HepG2 (cell line): ENCODE measurements at regions not wholly inside any gene's neighbourhood (a gene's known extent, or its start where the extent isn't known, plus 50 kb on each side); places are given as distances from the start of the nearest gene placed in this dataset.

Experiments
- ATAC-seq: fragments of 200-7000 bp; cut with Tn5 transposase; 3 replicates; pipeline ENCODE4 v1.9.1; 2020; ENCODE audit warnings: mild to moderate bottlenecking, moderate library complexity
- BruUV-seq: library from RNA; stranded (reverse); fragments of 400-500 nt; replicated peaks from 2 replicates; lab custom pipeline; 2021; lab: Mats Ljungman, UMichigan
- CTCF ChIA-PET: fragments of 300-600 bp; formaldehyde crosslinking; extraction: SDS; loops from one replicate; lab custom pipeline; 2021; ENCODE audit warnings: low total read pairs, inconsistent platforms, low intra/inter-chr PET ratio; lab: Yijun Ruan, JAX
- POLR2A ChIA-PET: fragments of 350-600 bp; sonication (Branson Sonifier 250); formaldehyde crosslinking; loops from one replicate; lab custom pipeline; 2020; ENCODE audit warnings: antibody characterized with exemption, inconsistent platforms; lab: Yijun Ruan, JAX
- DNase-seq: peaks from one replicate; pipeline ENCODE4 v3.0.0-alpha.2; 2015; ENCODE audit warnings: low spot score
- FAIRE-seq: peaks from 3 replicates; lab custom pipeline; 2011; peaks lifted over from hg19 to GRCh38; lab: Jason Lieb, UNC
- H2AFZ ChIP-seq: one replicate; pipeline ENCODE4 v1.6.1; 2011; ENCODE audit warnings: low read length, inconsistent platforms
- H3K27ac ChIP-seq: fragments of 300-600 bp; 3 replicates; pipeline ENCODE4 v1.8.0; 2011; ENCODE audit warnings: mixed run types, mild to moderate bottlenecking, mixed read lengths, low read length, inconsistent platforms; ENCODE audit not compliant: insufficient read depth; ENCODE audit errors: extremely low read length
- H3K27me3 ChIP-seq, 2 experiments: fragments of 200-600 bp in 1 of 2; 2 replicates in 1 of 2; 3 replicates in 1 of 2; pipeline versions ENCODE4 v1.6.0 to v1.8.0; 2011; ENCODE audit warnings: low read length in 2 of 2, mild to moderate bottlenecking in 2 of 2, moderate library complexity in 2 of 2, inconsistent platforms in 1 of 2; ENCODE audit not compliant: insufficient read depth in 2 of 2, control insufficient read depth in 1 of 2
- H3K36me3 ChIP-seq, 2 experiments: fragments of 200-600 bp in 1 of 2; replicated peaks in 1 of 2; 2 replicates in 1 of 2; 3 replicates in 1 of 2; pipeline versions ENCODE4 v1.5.1 to v1.8.0; 2011; ENCODE audit warnings: low read length in 2 of 2, inconsistent platforms in 1 of 2; ENCODE audit not compliant: insufficient read depth in 2 of 2, control insufficient read depth in 1 of 2
- H3K4me1 ChIP-seq: 2 replicates; pipeline ENCODE4 v1.5.1; 2012; ENCODE audit warnings: low read length, inconsistent platforms; ENCODE audit not compliant: insufficient read depth
- H3K4me2 ChIP-seq: 2 replicates; pipeline ENCODE4 v1.6.0; 2011; ENCODE audit warnings: low read depth, low read length, inconsistent platforms
- H3K4me3 ChIP-seq, 3 experiments: fragments of 200-600 bp in 1 of 3; sonication (generic), shearing (Covaris generic) in 1 of 3; replicated peaks in 1 of 3; 2 replicates each; pipeline ENCODE4 v1.5.1; 2011 to 2016; ENCODE audit warnings: low read length in 3 of 3, inconsistent platforms in 2 of 3, low read depth in 2 of 3, mild to moderate bottlenecking in 2 of 3, control low read depth in 1 of 3, mixed read lengths in 1 of 3; ENCODE audit not compliant: insufficient read depth in 1 of 3
- H3K79me2 ChIP-seq: one replicate; pipeline ENCODE4 v1.6.1; 2011; ENCODE audit warnings: low read length, inconsistent platforms; ENCODE audit not compliant: insufficient read depth
- H3K9ac ChIP-seq: 2 replicates; pipeline ENCODE4 v1.6.0; 2011; ENCODE audit warnings: mild to moderate bottlenecking, low read depth, low read length, inconsistent platforms; ENCODE audit not compliant: insufficient read depth
- H3K9me3 ChIP-seq: 2 replicates; pipeline ENCODE4 v1.5.1; 2012; ENCODE audit warnings: mild to moderate bottlenecking, low read length
- H4K20me1 ChIP-seq: 2 replicates; pipeline ENCODE4 v1.6.0; 2011; ENCODE audit warnings: inconsistent platforms, mild to moderate bottlenecking, low read length, moderate library complexity; ENCODE audit not compliant: insufficient read depth
- GATA4 ChIP-seq: sonication (generic); IDR thresholded peaks from 2 replicates; pipeline ENCODE4 v1.6.1; 2016; ENCODE audit warnings: antibody characterized with exemption, low read depth, borderline replicate concordance
- HCFC1 ChIP-seq: fragments of 150-350 bp; IDR thresholded peaks from 2 replicates; pipeline ENCODE4 v1.6.1; 2014; ENCODE audit warnings: low read depth, low read length
- MEIS1 ChIP-seq: sonication (generic); formaldehyde crosslinking; IDR thresholded peaks from 2 replicates; pipeline ENCODE4 v1.9.0; 2021; ENCODE audit warnings: mild to moderate bottlenecking, missing genetic modification reagents, moderate library complexity, borderline replicate concordance
- MXD4 ChIP-seq: IDR thresholded peaks from 2 replicates; pipeline ENCODE4 v1.6.1; 2016; ENCODE audit warnings: mild to moderate bottlenecking, missing biosample characterization, missing genetic modification reagents
- ZNF3 ChIP-seq: IDR thresholded peaks from 2 replicates; pipeline ENCODE4 v1.7.0; 2017; ENCODE audit warnings: inconsistent platforms
- ZNF569 ChIP-seq: sonication (generic); formaldehyde crosslinking; IDR thresholded peaks from 2 replicates; pipeline ENCODE4 v1.5.0; 2020; ENCODE audit warnings: mild to moderate bottlenecking, missing genetic modification reagents, moderate library complexity, borderline replicate concordance
- ZNF891 ChIP-seq: sonication (generic); formaldehyde crosslinking; IDR thresholded peaks from 2 replicates; pipeline ENCODE4 v1.5.0; 2020; ENCODE audit warnings: mild to moderate bottlenecking, missing genetic modification reagents
- WGBS: methylation state at CpG from one replicate; pipeline ENCODE4 v1.1.6; 2017; ENCODE audit warnings: low lambda C conversion rate; 5-methylcytosine and 5-hydroxymethylcytosine counted together
- in situ Hi-C: cut with HindIII; loops from 2 replicates; pipeline ENCODE4 v1.10.0; 2017; ENCODE audit warnings: low pct_unique_long_range_greater_than_20kb; ENCODE audit not compliant: extremely low pct_ligation_motif_present
- intact Hi-C: fragments of 100-400 bp; cut with micrococcal nuclease; formaldehyde crosslinking; loops from one replicate; pipeline ENCODE4 v1.10.0; 2022; ENCODE audit not compliant: unreplicated experiment
- TF ChIP-seq, protein P1 (sequence below): conservative IDR thresholded peaks from 2 replicates; pipeline ENCODE4 v1.6.1; 2018; ENCODE audit warnings: missing genetic modification reagents

DNA sequence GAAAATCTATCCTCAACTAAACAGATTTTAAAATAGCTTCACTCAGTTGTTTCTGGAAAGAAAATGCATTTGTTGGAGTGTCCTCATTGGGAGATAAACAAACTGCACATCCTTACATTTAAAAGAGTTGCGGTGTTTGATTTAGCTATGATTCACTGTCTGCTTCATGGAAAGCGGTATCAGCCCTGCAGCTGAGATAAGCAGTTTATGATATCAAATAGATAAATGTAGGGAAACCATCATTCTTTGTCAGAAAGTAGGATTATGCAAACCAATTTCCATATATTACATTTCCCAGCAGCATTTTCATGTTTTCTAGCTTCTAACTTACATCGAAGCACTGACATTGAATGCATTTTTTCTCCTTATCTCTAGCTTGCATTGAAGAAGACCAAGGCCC lies 698.9 kb downstream of the DIPK2A start:
- intact Hi-C loops, result no loop called here
- Histone ChIP-seq H3K9me3 (peaks cover 15% of the 10 kb centered on the region), H3K79me2 (no peaks in the 10 kb centered on the region), H3K27ac (no peak overlapping the region), H3K4me1 (peaks cover 10% of the 10 kb centered on the region), H3K9ac (no peak overlapping the region), H2AFZ (no peak overlapping the region), H3K27me3 (no peaks in the 10 kb centered on the region), H3K4me2 (no peak overlapping the region), H3K36me3 (no peaks in the 10 kb centered on the region), H4K20me1 (no peaks in the 10 kb centered on the region), H3K4me3 (no peak overlapping the region)
- no peak for FAIRE-seq
- POLR2A ChIA-PET, result no interaction called here
- TF ChIP-seq GATA4 (no peak), MEIS1 (no peak), ZNF891 (CRISPR knock-in tag) (no peak), HCFC1 (no peak)
- no peak for ATAC-seq
- WGBS, result 47% methylated on average over 3 of the region's 3 CpGs
- in situ Hi-C loops, result no loop called here
- BruUV-seq, result no TSS peak
- CTCF ChIA-PET, result no interaction called here
- no peak for DNase-seq

DNA sequence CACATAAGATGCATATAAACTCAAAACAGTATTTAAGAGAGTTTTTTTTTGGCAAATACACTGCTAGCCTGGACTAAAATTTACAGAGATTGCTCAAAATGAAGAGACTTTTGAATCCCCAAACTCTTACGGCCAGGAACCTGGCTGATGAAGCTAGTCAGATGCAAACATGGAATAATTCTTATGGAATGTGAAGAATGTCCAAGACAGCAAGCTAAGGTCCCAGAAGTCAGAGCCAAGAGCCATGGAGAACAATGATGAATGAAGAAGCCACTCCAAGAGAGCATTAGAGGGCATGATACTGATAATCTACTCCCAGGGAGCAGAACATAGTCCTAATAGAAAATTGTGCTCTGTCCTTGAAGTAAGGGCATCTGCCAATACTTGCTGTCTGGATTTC lies 705.5 kb downstream of the DIPK2A start:
- DNase-seq (no peak), ATAC-seq (no peak), FAIRE-seq (no peak)
- WGBS, result 0% methylated on average over 1 of the region's 1 CpG
- Histone ChIP-seq H2AFZ (no peak overlapping the region), H3K36me3 (no peaks in the 10 kb centered on the region), H3K27ac (no peak overlapping the region), H3K79me2 (no peaks in the 10 kb centered on the region), H3K4me2 (no peak overlapping the region), H3K9me3 (no peaks in the 10 kb centered on the region), H3K27me3 (no peaks in the 10 kb centered on the region), H3K4me3 (no peak overlapping the region), H4K20me1 (no peaks in the 10 kb centered on the region), H3K4me1 (no peaks in the 10 kb centered on the region), H3K9ac (no peak overlapping the region)
- ChIA-PET POLR2A (no interaction called here), CTCF (no interaction called here)
- TF ChIP-seq ZNF3 (CRISPR knock-in tag) (no peak), ZNF569 (no peak), MXD4 (no peak)
- TF ChIP-seq, protein P1, sequence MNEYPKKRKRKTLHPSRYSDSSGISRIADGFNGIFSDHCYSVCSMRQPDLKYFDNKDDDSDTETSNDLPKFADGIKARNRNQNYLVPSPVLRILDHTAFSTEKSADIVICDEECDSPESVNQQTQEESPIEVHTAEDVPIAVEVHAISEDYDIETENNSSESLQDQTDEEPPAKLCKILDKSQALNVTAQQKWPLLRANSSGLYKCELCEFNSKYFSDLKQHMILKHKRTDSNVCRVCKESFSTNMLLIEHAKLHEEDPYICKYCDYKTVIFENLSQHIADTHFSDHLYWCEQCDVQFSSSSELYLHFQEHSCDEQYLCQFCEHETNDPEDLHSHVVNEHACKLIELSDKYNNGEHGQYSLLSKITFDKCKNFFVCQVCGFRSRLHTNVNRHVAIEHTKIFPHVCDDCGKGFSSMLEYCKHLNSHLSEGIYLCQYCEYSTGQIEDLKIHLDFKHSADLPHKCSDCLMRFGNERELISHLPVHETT (CRISPR knock-in tag), result no peak
- in situ Hi-C loops, result loop anchor here (25.0 kb wide), 1 partner anchor 1085 kb away; no protein-coding TSS in a partner anchor
- BruUV-seq, result no TSS peak
- intact Hi-C loops, result no loop called here
